ENCODE measurements at regions not wholly inside any gene's neighbourhood (a gene's known extent, or its start where the extent isn't known, plus 50 kb on each side); places are given as distances from the start of the nearest gene placed in this dataset.
"Not testable (repeated sequence)": the region's sequence is repeated elsewhere in the genome, so short reads cannot be mapped to it uniquely, and the experiment has no call there.

GRCh38 chr4:12005471-12005870, 576.8 kb upstream of the HS3ST1 start:
- H3K9me3 ChIP-seq (ENCODE audit: low read length), result no peaks in the 10 kb centered on the region
- no peaks in the 10 kb centered on the region for H3K4me1 ChIP-seq (ENCODE audit: insufficient read depth, low read length)
- no peaks in the 10 kb centered on the region for H3K27me3 ChIP-seq (ENCODE audit: insufficient read depth, low read length)
- H3K4me3 ChIP-seq (ENCODE audit: low read length), result no peak overlapping the region
- H2AFZ ChIP-seq (ENCODE audit: low read depth, low read length), result no peak overlapping the region
- H3K36me3 ChIP-seq (ENCODE audit: insufficient read depth, low read length), result no peaks in the 10 kb centered on the region

- not testable (repeated sequence) for H2AFZ ChIP-seq (ENCODE audit: low read depth, low read length); H3K27me3 ChIP-seq (ENCODE audit: insufficient read depth, low read length); H3K9me3 ChIP-seq (ENCODE audit: low read length); H3K4me3 ChIP-seq (ENCODE audit: low read length); H3K36me3 ChIP-seq (ENCODE audit: insufficient read depth, low read length); H3K4me1 ChIP-seq (ENCODE audit: insufficient read depth, low read length)
Observed at GRCh38 chr4:11996581-11996980, 567.9 kb upstream of the HS3ST1 start.

GRCh38 chr4:11976726-11977263, 548.1 kb upstream of the HS3ST1 start:
- H3K27me3 ChIP-seq (ENCODE audit: insufficient read depth, low read length), result no peaks in the 10 kb centered on the region
- H2AFZ ChIP-seq (ENCODE audit: low read depth, low read length), result no peak overlapping the region
- no peaks in the 10 kb centered on the region for H3K4me1 ChIP-seq (ENCODE audit: insufficient read depth, low read length)
- no peak overlapping the region for H3K4me3 ChIP-seq (ENCODE audit: low read length)
- H3K36me3 ChIP-seq (ENCODE audit: insufficient read depth, low read length), result no peaks in the 10 kb centered on the region
- no peaks in the 10 kb centered on the region for H3K9me3 ChIP-seq (ENCODE audit: low read length)

GRCh38 chr4:11973270-11973669, 544.6 kb upstream of the HS3ST1 start:
- Histone ChIP-seq H3K9me3 (ENCODE audit: low read length) (no peaks in the 10 kb centered on the region), H2AFZ (ENCODE audit: low read depth, low read length) (no peak overlapping the region), H3K4me3 (ENCODE audit: low read length) (no peak overlapping the region), H3K27me3 (ENCODE audit: insufficient read depth, low read length) (no peaks in the 10 kb centered on the region), H3K36me3 (ENCODE audit: insufficient read depth, low read length) (no peaks in the 10 kb centered on the region), H3K4me1 (ENCODE audit: insufficient read depth, low read length) (no peaks in the 10 kb centered on the region)

GRCh38 chr4:11970754-11971153, 542.1 kb upstream of the HS3ST1 start:
- no peaks in the 10 kb centered on the region for H3K27me3 ChIP-seq (ENCODE audit: insufficient read depth, low read length)
- H3K4me3 ChIP-seq (ENCODE audit: low read length), result no peak overlapping the region
- no peaks in the 10 kb centered on the region for H3K4me1 ChIP-seq (ENCODE audit: insufficient read depth, low read length)
- H3K9me3 ChIP-seq (ENCODE audit: low read length), result no peaks in the 10 kb centered on the region
- H3K36me3 ChIP-seq (ENCODE audit: insufficient read depth, low read length), result no peaks in the 10 kb centered on the region
- no peak overlapping the region for H2AFZ ChIP-seq (ENCODE audit: low read depth, low read length)

- no peak overlapping the region for H3K4me3 ChIP-seq (ENCODE audit: low read length)
- no peaks in the 10 kb centered on the region for H3K27me3 ChIP-seq (ENCODE audit: insufficient read depth, low read length)
- H2AFZ ChIP-seq (ENCODE audit: low read depth, low read length), result no peak overlapping the region
- no peaks in the 10 kb centered on the region for H3K4me1 ChIP-seq (ENCODE audit: insufficient read depth, low read length)
- H3K36me3 ChIP-seq (ENCODE audit: insufficient read depth, low read length), result no peaks in the 10 kb centered on the region
- no peaks in the 10 kb centered on the region for H3K9me3 ChIP-seq (ENCODE audit: low read length)
Observed at GRCh38 chr4:11966782-11967181, 538.1 kb upstream of the HS3ST1 start.

GRCh38 chr4:11954093-11954492, 525.4 kb upstream of the HS3ST1 start:
- no peaks in the 10 kb centered on the region for H3K27me3 ChIP-seq (ENCODE audit: insufficient read depth, low read length)

GRCh38 chr4:11949355-11949754, 520.7 kb upstream of the HS3ST1 start:
- Histone ChIP-seq H2AFZ (ENCODE audit: low read depth, low read length) (no peak overlapping the region), H3K27me3 (ENCODE audit: insufficient read depth, low read length) (no peaks in the 10 kb centered on the region), H3K36me3 (ENCODE audit: insufficient read depth, low read length) (no peaks in the 10 kb centered on the region), H3K9me3 (ENCODE audit: low read length) (no peaks in the 10 kb centered on the region), H3K4me3 (ENCODE audit: low read length) (no peak overlapping the region), H3K4me1 (ENCODE audit: insufficient read depth, low read length) (peaks cover 20% of the 10 kb centered on the region)

More at GRCh38 chr4:11954093-11954492, 525.4 kb upstream of the HS3ST1 start:
- Histone ChIP-seq H3K4me1 (ENCODE audit: insufficient read depth, low read length) (no peaks in the 10 kb centered on the region), H2AFZ (ENCODE audit: low read depth, low read length) (no peak overlapping the region), H3K36me3 (ENCODE audit: insufficient read depth, low read length) (no peaks in the 10 kb centered on the region), H3K4me3 (ENCODE audit: low read length) (no peak overlapping the region), H3K9me3 (ENCODE audit: low read length) (no peaks in the 10 kb centered on the region)

- H3K4me1 ChIP-seq (ENCODE audit: insufficient read depth, low read length), result peaks cover 20% of the 10 kb centered on the region
- H3K27me3 ChIP-seq (ENCODE audit: insufficient read depth, low read length); H3K4me3 ChIP-seq (ENCODE audit: low read length); H2AFZ ChIP-seq (ENCODE audit: low read depth, low read length); H3K9me3 ChIP-seq (ENCODE audit: low read length); H3K36me3 ChIP-seq (ENCODE audit: insufficient read depth, low read length): not testable (repeated sequence)
Observed at GRCh38 chr4:11947629-11948028, 518.9 kb upstream of the HS3ST1 start.

GRCh38 chr4:11937941-11938340, 509.2 kb upstream of the HS3ST1 start:
- no peak overlapping the region for H3K4me3 ChIP-seq (ENCODE audit: low read length)
- no peak overlapping the region for H2AFZ ChIP-seq (ENCODE audit: low read depth, low read length)
- no peaks in the 10 kb centered on the region for H3K36me3 ChIP-seq (ENCODE audit: insufficient read depth, low read length)
- H3K4me1 ChIP-seq (ENCODE audit: insufficient read depth, low read length), result no peaks in the 10 kb centered on the region
- H3K27me3 ChIP-seq (ENCODE audit: insufficient read depth, low read length), result no peaks in the 10 kb centered on the region
- H3K9me3 ChIP-seq (ENCODE audit: low read length), result no peaks in the 10 kb centered on the region

- Histone ChIP-seq H3K9me3 (ENCODE audit: low read length) (no peaks in the 10 kb centered on the region), H3K4me1 (ENCODE audit: insufficient read depth, low read length) (no peaks in the 10 kb centered on the region), H3K27me3 (ENCODE audit: insufficient read depth, low read length) (no peaks in the 10 kb centered on the region), H3K36me3 (ENCODE audit: insufficient read depth, low read length) (no peaks in the 10 kb centered on the region), H3K4me3 (ENCODE audit: low read length) (no peak overlapping the region), H2AFZ (ENCODE audit: low read depth, low read length) (no peak overlapping the region)
Observed at GRCh38 chr4:11931266-11931820, 502.6 kb upstream of the HS3ST1 start.

- no peaks in the 10 kb centered on the region for H3K4me1 ChIP-seq (ENCODE audit: insufficient read depth, low read length)
- no peak overlapping the region for H3K4me3 ChIP-seq (ENCODE audit: low read length)
- H3K36me3 ChIP-seq (ENCODE audit: insufficient read depth, low read length), result no peaks in the 10 kb centered on the region
- H3K27me3 ChIP-seq (ENCODE audit: insufficient read depth, low read length), result no peaks in the 10 kb centered on the region
- no peaks in the 10 kb centered on the region for H3K9me3 ChIP-seq (ENCODE audit: low read length)
- no peak overlapping the region for H2AFZ ChIP-seq (ENCODE audit: low read depth, low read length)
Observed at GRCh38 chr4:11929080-11929479, 500.4 kb upstream of the HS3ST1 start.

GRCh38 chr4:11919316-11919715, 490.6 kb upstream of the HS3ST1 start:
- Histone ChIP-seq H2AFZ (ENCODE audit: low read depth, low read length) (no peak overlapping the region), H3K4me3 (ENCODE audit: low read length) (no peak overlapping the region), H3K4me1 (ENCODE audit: insufficient read depth, low read length) (peaks cover 12% of the 10 kb centered on the region), H3K36me3 (ENCODE audit: insufficient read depth, low read length) (no peaks in the 10 kb centered on the region), H3K9me3 (ENCODE audit: low read length) (no peaks in the 10 kb centered on the region), H3K27me3 (ENCODE audit: insufficient read depth, low read length) (no peaks in the 10 kb centered on the region)

GRCh38 chr4:11914406-11914805, 485.7 kb upstream of the HS3ST1 start:
- Histone ChIP-seq H3K4me1 (ENCODE audit: insufficient read depth, low read length) (peaks cover 28% of the 10 kb centered on the region), H3K36me3 (ENCODE audit: insufficient read depth, low read length) (no peaks in the 10 kb centered on the region), H3K9me3 (ENCODE audit: low read length) (no peaks in the 10 kb centered on the region), H2AFZ (ENCODE audit: low read depth, low read length) (no peak overlapping the region), H3K4me3 (ENCODE audit: low read length) (no peak overlapping the region), H3K27me3 (ENCODE audit: insufficient read depth, low read length) (no peaks in the 10 kb centered on the region)

Measured in neuron (in vitro differentiated cells).